C4-2B (cell line): ENCODE measurements at regions not wholly inside any gene's neighbourhood (a gene's known extent, or its start where the extent isn't known, plus 50 kb on each side); places are given as distances from the start of the nearest gene placed in this dataset.

Experiments
- CTCF ChIP-seq: fragments of 450-650 bp; conservative IDR thresholded peaks from 2 replicates; pipeline ENCODE4 v1.5.1; 2017; ENCODE audit warnings: mild to moderate bottlenecking
- ZFX ChIP-seq: fragments of 450-650 bp; IDR thresholded peaks from 2 replicates; pipeline ENCODE4 v1.6.1; 2017

GRCh38 chr5:174359071-174359470 lies 313.6 kb downstream of the NSG2 start:
- TF ChIP-seq CTCF (no peak), ZFX (no peak)
